ENCODE measurements at regions not wholly inside any gene's neighbourhood (a gene's known extent, or its start where the extent isn't known, plus 50 kb on each side); places are given as distances from the start of the nearest gene placed in this dataset.

GRCh38 chr22:49569286-49570031, 258.2 kb downstream of the BRD1 start:
- in situ Hi-C loops (cut with HindIII; ENCODE audit: low pct_unique_long_range_greater_than_20kb, low sequenced_read_pairs) = no loop called here
- TF ChIP-seq JUND (IDR thresholded peaks at IDR 0.05; ENCODE audit: low read depth) = no peak

GRCh38 chr22:49568751-49569285, 258.9 kb downstream of the BRD1 start:
- in situ Hi-C loops (cut with HindIII; ENCODE audit: low pct_unique_long_range_greater_than_20kb, low sequenced_read_pairs) = no loop called here
- no peak for TF ChIP-seq JUND (IDR thresholded peaks at IDR 0.05; ENCODE audit: low read depth)
- DNase-seq (ENCODE audit: low read depth in 1 of 2, low spot score in 1 of 2) = no peak

More at GRCh38 chr22:49569286-49570031, 258.2 kb downstream of the BRD1 start:
- no peak for DNase-seq (ENCODE audit: low read depth in 1 of 2, low spot score in 1 of 2)

- TF ChIP-seq JUND (IDR thresholded peaks at IDR 0.05; ENCODE audit: low read depth) = no peak
- no peak for DNase-seq (ENCODE audit: low read depth in 1 of 2, low spot score in 1 of 2)
- in situ Hi-C loops (cut with HindIII; ENCODE audit: low pct_unique_long_range_greater_than_20kb, low sequenced_read_pairs) = no loop called here
These were observed 259.5 kb downstream of the BRD1 start for GRCh38 chr22:49567899-49568750.

- in situ Hi-C loops (cut with HindIII; ENCODE audit: low pct_unique_long_range_greater_than_20kb, low sequenced_read_pairs) = no loop called here
- TF ChIP-seq JUND (IDR thresholded peaks at IDR 0.05; ENCODE audit: low read depth) = no peak
- no peak for DNase-seq (ENCODE audit: low read depth in 1 of 2, low spot score in 1 of 2)
These were observed 261.0 kb downstream of the BRD1 start for GRCh38 chr22:49566693-49567092.

GRCh38 chr22:49566141-49566541, 261.5 kb downstream of the BRD1 start:
- in situ Hi-C loops (cut with HindIII; ENCODE audit: low pct_unique_long_range_greater_than_20kb, low sequenced_read_pairs) = no loop called here
- DNase-seq (ENCODE audit: low read depth in 1 of 2, low spot score in 1 of 2) = no peak

GRCh38 chr22:49565516-49565855, 262.2 kb downstream of the BRD1 start:
- DNase-seq (ENCODE audit: low read depth in 1 of 2, low spot score in 1 of 2) = no peak
- no peak for TF ChIP-seq JUND (IDR thresholded peaks at IDR 0.05; ENCODE audit: low read depth)
- in situ Hi-C loops (cut with HindIII; ENCODE audit: low pct_unique_long_range_greater_than_20kb, low sequenced_read_pairs) = no loop called here

More at GRCh38 chr22:49566141-49566541, 261.5 kb downstream of the BRD1 start:
- TF ChIP-seq JUND (IDR thresholded peaks at IDR 0.05; ENCODE audit: low read depth) = no peak

GRCh38 chr22:49564666-49565515, 262.8 kb downstream of the BRD1 start:
- in situ Hi-C loops (cut with HindIII; ENCODE audit: low pct_unique_long_range_greater_than_20kb, low sequenced_read_pairs) = no loop called here
- DNase-seq (ENCODE audit: low read depth in 1 of 2, low spot score in 1 of 2) = no peak
- no peak for TF ChIP-seq JUND (IDR thresholded peaks at IDR 0.05; ENCODE audit: low read depth)

- in situ Hi-C loops (cut with HindIII; ENCODE audit: low pct_unique_long_range_greater_than_20kb, low sequenced_read_pairs) = no loop called here
- TF ChIP-seq JUND (IDR thresholded peaks at IDR 0.05; ENCODE audit: low read depth) = no peak
- DNase-seq (ENCODE audit: low read depth in 1 of 2, low spot score in 1 of 2) = no peak
These were observed 263.6 kb downstream of the BRD1 start for GRCh38 chr22:49564054-49564453.

- no peak for TF ChIP-seq JUND (IDR thresholded peaks at IDR 0.05; ENCODE audit: low read depth)
- in situ Hi-C loops (cut with HindIII; ENCODE audit: low pct_unique_long_range_greater_than_20kb, low sequenced_read_pairs) = no loop called here
- no peak for DNase-seq (ENCODE audit: low read depth in 1 of 2, low spot score in 1 of 2)
These were observed 264.9 kb downstream of the BRD1 start for GRCh38 chr22:49562685-49563249.

- in situ Hi-C loops (cut with HindIII; ENCODE audit: low pct_unique_long_range_greater_than_20kb, low sequenced_read_pairs) = no loop called here
- no peak for TF ChIP-seq JUND (IDR thresholded peaks at IDR 0.05; ENCODE audit: low read depth)
- no peak for DNase-seq (ENCODE audit: low read depth in 1 of 2, low spot score in 1 of 2)
These were observed 265.7 kb downstream of the BRD1 start for GRCh38 chr22:49561976-49562375.

- no peak for TF ChIP-seq JUND (IDR thresholded peaks at IDR 0.05; ENCODE audit: low read depth)
- in situ Hi-C loops (cut with HindIII; ENCODE audit: low pct_unique_long_range_greater_than_20kb, low sequenced_read_pairs) = no loop called here
- no peak for DNase-seq (ENCODE audit: low read depth in 1 of 2, low spot score in 1 of 2)
These were observed 266.3 kb downstream of the BRD1 start for GRCh38 chr22:49561338-49561737.

- TF ChIP-seq JUND (IDR thresholded peaks at IDR 0.05; ENCODE audit: low read depth) = no peak
- in situ Hi-C loops (cut with HindIII; ENCODE audit: low pct_unique_long_range_greater_than_20kb, low sequenced_read_pairs) = no loop called here
These were observed 272.1 kb downstream of the BRD1 start for GRCh38 chr22:49555526-49555925.

More at GRCh38 chr22:49555526-49555925, 272.1 kb downstream of the BRD1 start:
- no peak for DNase-seq (ENCODE audit: low read depth in 1 of 2, low spot score in 1 of 2)
